GM21390 (cell line): ENCODE measurements at regions not wholly inside any gene's neighbourhood (a gene's known extent, or its start where the extent isn't known, plus 50 kb on each side); places are given as distances from the start of the nearest gene placed in this dataset.

Source experiments
- ATAC-seq: cut with Tn5 transposase; IDR thresholded peaks from one replicate; pipeline ENCODE4 v1.9.1; 2021; ENCODE audit not compliant: unreplicated experiment

GRCh38 chr1:103254691-103255090 is 146.4 kb upstream of the COL11A1 start:
- ATAC-seq = no peak

- ATAC-seq = no peak
Observed at GRCh38 chr1:103250441-103250861, 142.1 kb upstream of the COL11A1 start.

GRCh38 chr1:103248417-103249102 is 140.2 kb upstream of the COL11A1 start:
- no peak for ATAC-seq

- ATAC-seq = no peak
Observed at GRCh38 chr1:103247517-103247916, 139.2 kb upstream of the COL11A1 start.

GRCh38 chr1:103243481-103243880 is 135.2 kb upstream of the COL11A1 start:
- ATAC-seq = no peak

GRCh38 chr1:103239034-103239433 is 130.7 kb upstream of the COL11A1 start:
- no peak for ATAC-seq

GRCh38 chr1:103230061-103230460 is 121.7 kb upstream of the COL11A1 start:
- no peak for ATAC-seq

- no peak for ATAC-seq
Observed at GRCh38 chr1:103220631-103221041, 112.3 kb upstream of the COL11A1 start.

- ATAC-seq = no peak
Observed at GRCh38 chr1:103218821-103219220, 110.5 kb upstream of the COL11A1 start.

GRCh38 chr1:103218369-103218768 is 110.0 kb upstream of the COL11A1 start:
- ATAC-seq = no peak

- no peak for ATAC-seq
Observed at GRCh38 chr1:103211073-103211472, 102.8 kb upstream of the COL11A1 start.

GRCh38 chr1:103208844-103209243 is 100.5 kb upstream of the COL11A1 start:
- no peak for ATAC-seq

GRCh38 chr1:103199001-103199400 is 90.7 kb upstream of the COL11A1 start:
- ATAC-seq = no peak

GRCh38 chr1:103198076-103198475 is 89.8 kb upstream of the COL11A1 start:
- ATAC-seq = no peak

- no peak for ATAC-seq
Observed at GRCh38 chr1:103197216-103197615, 88.9 kb upstream of the COL11A1 start.

GRCh38 chr1:103194984-103195383 is 86.7 kb upstream of the COL11A1 start:
- ATAC-seq = no peak

- no peak for ATAC-seq
Observed at GRCh38 chr1:103194060-103194459, 85.7 kb upstream of the COL11A1 start.

- no peak for ATAC-seq
Observed at GRCh38 chr1:103191327-103191726, 83.0 kb upstream of the COL11A1 start.

- ATAC-seq = no peak
Observed at GRCh38 chr1:103190766-103191165, 82.4 kb upstream of the COL11A1 start.

- ATAC-seq = no peak
Observed at GRCh38 chr1:103187673-103188072, 79.4 kb upstream of the COL11A1 start.

- no peak for ATAC-seq
Observed at GRCh38 chr1:103180660-103181059, 72.3 kb upstream of the COL11A1 start.

- no peak for ATAC-seq
Observed at GRCh38 chr1:103177108-103177775, 68.9 kb upstream of the COL11A1 start.
